ENCODE measurements at regions not wholly inside any gene's neighbourhood (a gene's known extent, or its start where the extent isn't known, plus 50 kb on each side); places are given as distances from the start of the nearest gene placed in this dataset.

DNA sequence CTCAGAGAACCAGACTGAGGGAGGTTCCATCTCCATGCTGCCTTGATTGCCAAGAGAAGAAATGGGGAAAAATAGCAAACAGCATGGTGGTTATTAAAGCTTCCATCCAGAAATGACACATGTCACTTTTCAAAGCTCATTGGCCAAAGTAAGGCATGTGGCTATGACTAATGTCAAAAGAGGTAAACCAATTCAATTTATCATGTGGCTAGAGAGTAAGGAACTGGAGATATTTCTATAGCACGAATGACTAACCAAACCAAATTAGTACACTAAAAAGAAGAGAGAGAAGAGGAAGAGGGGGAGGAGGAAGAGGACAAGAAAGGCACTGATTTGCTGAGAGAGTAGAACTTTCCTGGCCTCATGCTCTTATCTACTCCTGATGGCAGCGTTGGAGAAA is 115.2 kb upstream of the SLC6A11 start:
- TF ChIP-seq, protein P1, sequence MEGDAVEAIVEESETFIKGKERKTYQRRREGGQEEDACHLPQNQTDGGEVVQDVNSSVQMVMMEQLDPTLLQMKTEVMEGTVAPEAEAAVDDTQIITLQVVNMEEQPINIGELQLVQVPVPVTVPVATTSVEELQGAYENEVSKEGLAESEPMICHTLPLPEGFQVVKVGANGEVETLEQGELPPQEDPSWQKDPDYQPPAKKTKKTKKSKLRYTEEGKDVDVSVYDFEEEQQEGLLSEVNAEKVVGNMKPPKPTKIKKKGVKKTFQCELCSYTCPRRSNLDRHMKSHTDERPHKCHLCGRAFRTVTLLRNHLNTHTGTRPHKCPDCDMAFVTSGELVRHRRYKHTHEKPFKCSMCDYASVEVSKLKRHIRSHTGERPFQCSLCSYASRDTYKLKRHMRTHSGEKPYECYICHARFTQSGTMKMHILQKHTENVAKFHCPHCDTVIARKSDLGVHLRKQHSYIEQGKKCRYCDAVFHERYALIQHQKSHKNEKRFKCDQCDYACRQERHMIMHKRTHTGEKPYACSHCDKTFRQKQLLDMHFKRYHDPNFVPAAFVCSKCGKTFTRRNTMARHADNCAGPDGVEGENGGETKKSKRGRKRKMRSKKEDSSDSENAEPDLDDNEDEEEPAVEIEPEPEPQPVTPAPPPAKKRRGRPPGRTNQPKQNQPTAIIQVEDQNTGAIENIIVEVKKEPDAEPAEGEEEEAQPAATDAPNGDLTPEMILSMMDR (IDR thresholded peaks at IDR 0.05): no peak
- TF ChIP-seq POLR2A (IDR thresholded peaks at IDR 0.05) (no peak), POLR2AphosphoS5 (IDR thresholded peaks at IDR 0.05) (no peak)

Measured in gastroesophageal sphincter (tissue), 3 donors.